H1 (cell line): ENCODE measurements at regions not wholly inside any gene's neighbourhood (a gene's known extent, or its start where the extent isn't known, plus 50 kb on each side); places are given as distances from the start of the nearest gene placed in this dataset.

Source experiments
- CTCF ChIA-PET: fragments of 300-600 bp; sonication (Branson Sonifier 250); formaldehyde crosslinking; loops from one replicate; lab custom pipeline; 2021; ENCODE audit not compliant: partially characterized antibody; lab: Charles Lee
- POLR2A ChIA-PET: fragments of 300-600 bp; sonication (Branson Sonifier 250); formaldehyde crosslinking; loops from one replicate; lab custom pipeline; 2021; ENCODE audit warnings: inconsistent platforms; ENCODE audit not compliant: partially characterized antibody; lab: Charles Lee
- DNase-seq, 2 experiments: peaks; one replicate each; pipeline versions ENCODE4 v3.0.0 to v3.0.0-alpha.2; 2010 to 2022; ENCODE audit warnings: low spot score in 2 of 2, low read depth in 1 of 2, mixed read lengths in 1 of 2
- FAIRE-seq: peaks from 2 replicates; lab custom pipeline; 2011; peaks lifted over from hg19 to GRCh38; lab: Jason Lieb, UNC
- H2AFZ ChIP-seq: 2 replicates; pipeline ENCODE4 v1.8.1; 2012; ENCODE audit warnings: low read length, inconsistent platforms
- H2AK5ac ChIP-seq: 2 replicates; pipeline ENCODE4 v1.6.1; 2013; ENCODE audit warnings: low read depth, low read length
- H2BK120ac ChIP-seq: replicated peaks from 2 replicates; pipeline ENCODE3; 2013; ENCODE audit warnings: low read depth, low read length, inconsistent platforms
- H2BK12ac ChIP-seq: 2 replicates; pipeline ENCODE4 v1.6.1; 2013; ENCODE audit warnings: low read depth, low read length
- H2BK15ac ChIP-seq: 2 replicates; pipeline ENCODE4 v1.6.1; 2013; ENCODE audit warnings: low read length
- H2BK20ac ChIP-seq: 2 replicates; pipeline ENCODE4 v1.6.1; 2013; ENCODE audit warnings: low read length
- H2BK5ac ChIP-seq: 2 replicates; pipeline ENCODE4 v1.6.1; 2013; ENCODE audit warnings: low read depth, low read length
- H3K14ac ChIP-seq: 2 replicates; pipeline ENCODE4 v1.6.1; 2013; ENCODE audit warnings: inconsistent platforms; ENCODE audit not compliant: insufficient read length
- H3K18ac ChIP-seq: 2 replicates; pipeline ENCODE4 v1.6.1; 2013; ENCODE audit warnings: low read length; ENCODE audit errors: extremely low read depth
- H3K23ac ChIP-seq: 2 replicates; pipeline ENCODE4 v1.6.1; 2013; ENCODE audit warnings: inconsistent platforms; ENCODE audit not compliant: insufficient read length
- H3K23me2 ChIP-seq: 2 replicates; pipeline ENCODE4 v1.6.1; 2013; ENCODE audit warnings: low read depth, low read length
- H3K27ac ChIP-seq: 2 replicates; pipeline ENCODE4 v1.6.1; 2011; ENCODE audit warnings: low read depth, low read length, inconsistent platforms
- H3K27me3 ChIP-seq, 4 experiments: replicated peaks in 1 of 4; 1 replicate in 1 of 4; 2 replicates in 3 of 4; pipeline versions ENCODE4 v1.6.1 to v1.8.1; 2011 to 2013; ENCODE audit warnings: low read length in 3 of 4, mild to moderate bottlenecking in 3 of 4, inconsistent platforms in 2 of 4, mixed read lengths in 2 of 4, moderate library complexity in 1 of 4; ENCODE audit not compliant: control insufficient read depth in 3 of 4, insufficient read depth in 3 of 4; ENCODE audit errors: extremely low read depth in 1 of 4
- H3K36me3 ChIP-seq, 4 experiments: 2 replicates each; pipeline versions ENCODE4 v1.6.1 to v1.8.1; 2011 to 2013; ENCODE audit warnings: mild to moderate bottlenecking in 4 of 4, low read length in 3 of 4, moderate library complexity in 2 of 4, control low read depth in 1 of 4, inconsistent platforms in 1 of 4; ENCODE audit not compliant: insufficient read depth in 4 of 4, control insufficient read depth in 2 of 4
- H3K4ac ChIP-seq: replicated peaks from 2 replicates; pipeline ENCODE3; 2013; ENCODE audit warnings: low read length, low read depth, mixed read lengths, inconsistent platforms; ENCODE audit not compliant: insufficient read length
- H3K4me1 ChIP-seq, 4 experiments: replicated peaks in 1 of 4; 1 replicate in 1 of 4; 2 replicates in 3 of 4; pipeline versions ENCODE4 v1.6.1 to v1.8.1; 2011 to 2013; ENCODE audit warnings: low read length in 3 of 4, inconsistent platforms in 2 of 4, mixed read lengths in 1 of 4; ENCODE audit not compliant: insufficient read depth in 4 of 4, control insufficient read depth in 3 of 4
- H3K4me2 ChIP-seq, 2 experiments: 2 replicates each; pipeline versions ENCODE4 v1.6.1 to v1.8.1; 2011 to 2013; ENCODE audit warnings: low read depth in 2 of 2, low read length in 2 of 2, control low read depth in 1 of 2, inconsistent platforms in 1 of 2, mild to moderate bottlenecking in 1 of 2; ENCODE audit not compliant: insufficient read depth in 1 of 2
- H3K4me3 ChIP-seq, 4 experiments: fragments of 200-600, 300-600 bp in 1 of 4; sonication (generic), shearing (Covaris generic), sonication (Bioruptor Twin) in 1 of 4; 2 replicates each; pipeline versions ENCODE4 v1.5.1 to v1.8.1; 2011 to 2016; ENCODE audit warnings: low read length in 4 of 4, low read depth in 3 of 4, control low read depth in 2 of 4, inconsistent platforms in 2 of 4, mild to moderate bottlenecking in 2 of 4, mixed read lengths in 1 of 4, moderate library complexity in 1 of 4; ENCODE audit not compliant: insufficient read depth in 2 of 4; ENCODE audit errors: extremely low read depth in 1 of 4
- H3K56ac ChIP-seq: replicated peaks from 2 replicates; pipeline ENCODE3; 2013; ENCODE audit warnings: low read depth, mild to moderate bottlenecking, mixed read lengths, low read length, inconsistent platforms; ENCODE audit not compliant: insufficient read length
- H3K79me1 ChIP-seq: 2 replicates; pipeline ENCODE4 v1.6.1; 2013; ENCODE audit warnings: low read depth, low read length, control low read depth
- H3K79me2 ChIP-seq, 2 experiments: 2 replicates each; pipeline versions ENCODE4 v1.6.1 to v1.8.1; 2012 to 2013; ENCODE audit warnings: low read length in 2 of 2, mild to moderate bottlenecking in 2 of 2, inconsistent platforms in 1 of 2; ENCODE audit not compliant: insufficient read depth in 2 of 2, control insufficient read depth in 1 of 2
- H3K9ac ChIP-seq, 4 experiments: replicated peaks in 1 of 4; 1 replicate in 1 of 4; 2 replicates in 3 of 4; pipeline versions ENCODE4 v1.6.1 to v1.8.1; 2011 to 2013; ENCODE audit warnings: low read depth in 3 of 4, low read length in 3 of 4, control low read depth in 2 of 4, mild to moderate bottlenecking in 2 of 4, moderate library complexity in 2 of 4, inconsistent platforms in 1 of 4; ENCODE audit errors: extremely low read depth in 1 of 4
- H3K9me3 ChIP-seq, 2 experiments: 2 replicates each; pipeline versions ENCODE4 v1.6.1 to v1.8.1; 2012 to 2013; ENCODE audit warnings: mild to moderate bottlenecking in 2 of 2, moderate library complexity in 2 of 2, control low read depth in 1 of 2, inconsistent platforms in 1 of 2, low read depth in 1 of 2, low read length in 1 of 2, mixed read lengths in 1 of 2; ENCODE audit not compliant: insufficient read depth in 2 of 2
- H4K20me1 ChIP-seq, 2 experiments: replicated peaks in 1 of 2; 2 replicates each; pipeline versions ENCODE3 to v1.8.1; 2011 to 2013; ENCODE audit warnings: inconsistent platforms in 2 of 2, low read length in 2 of 2, mild to moderate bottlenecking in 1 of 2; ENCODE audit not compliant: insufficient read depth in 2 of 2, control insufficient read depth in 1 of 2
- H4K5ac ChIP-seq: 2 replicates; pipeline ENCODE4 v1.6.1; 2013; ENCODE audit warnings: low read length, low read depth, mixed read lengths, inconsistent platforms; ENCODE audit not compliant: insufficient read length
- H4K8ac ChIP-seq: 2 replicates; pipeline ENCODE4 v1.8.0; 2013; ENCODE audit warnings: mild to moderate bottlenecking, moderate library complexity, low read length, inconsistent platforms; ENCODE audit not compliant: insufficient read depth; ENCODE audit errors: extremely low read depth
- H4K91ac ChIP-seq: replicated peaks from 2 replicates; pipeline ENCODE3; 2013; ENCODE audit warnings: low read length, mixed read lengths, inconsistent platforms; ENCODE audit not compliant: insufficient read length
- EZH2 ChIP-seq: fragments of 200-600 bp; sonication (generic); IDR thresholded peaks from 2 replicates; pipeline ENCODE4 v1.7.1; 2012; ENCODE audit warnings: low read depth, mild to moderate bottlenecking, moderate library complexity, low read length, inconsistent platforms; ENCODE audit not compliant: severe bottlenecking
- RAD21 ChIP-seq, 2 experiments: IDR thresholded peaks in 1 of 2; conservative IDR thresholded peaks in 1 of 2; 2 replicates each; pipeline ENCODE4 v1.6.1; 2011; ENCODE audit warnings: low read depth in 2 of 2, low read length in 2 of 2, improper control_type of control experiment in 1 of 2, inconsistent platforms in 1 of 2, mild to moderate bottlenecking in 1 of 2, moderate library complexity in 1 of 2
- SUZ12 ChIP-seq: fragments of 200-600 bp; sonication (generic); IDR thresholded peaks from 2 replicates; pipeline ENCODE4 v1.6.1; 2012; ENCODE audit warnings: mild to moderate bottlenecking, inconsistent platforms, low read length, moderate library complexity, mixed read lengths
- TAF7 ChIP-seq: optimal IDR thresholded peaks from 2 replicates; pipeline ENCODE3; 2011; ENCODE audit warnings: low read depth, mild to moderate bottlenecking, inconsistent platforms, low read length, moderate library complexity, borderline replicate concordance
- WGBS, 2 experiments: shearing (Covaris generic) in 1 of 2; methylation state at CpG; one replicate each; pipeline versions ENCODE4 v1.1.6 to v1.1.7; 2013 to 2015; ENCODE audit warnings: low lambda C conversion rate in 2 of 2, mixed read lengths in 2 of 2, inconsistent platforms in 1 of 2, low coverage in 1 of 2, missing lambda C conversion rate in 1 of 2; ENCODE audit not compliant: insufficient replicate concordance in 2 of 2, insufficient coverage in 1 of 2, insufficient read length in 1 of 2; ENCODE audit errors: extremely low coverage in 1 of 2, missing lambda C conversion rate in 1 of 2; 5-methylcytosine and 5-hydroxymethylcytosine counted together
- TF ChIP-seq, protein P1 (sequence below): IDR thresholded peaks from 2 replicates; pipeline ENCODE4 v1.6.1; 2011; ENCODE audit warnings: low read length, improper control_type of control experiment

DNA sequence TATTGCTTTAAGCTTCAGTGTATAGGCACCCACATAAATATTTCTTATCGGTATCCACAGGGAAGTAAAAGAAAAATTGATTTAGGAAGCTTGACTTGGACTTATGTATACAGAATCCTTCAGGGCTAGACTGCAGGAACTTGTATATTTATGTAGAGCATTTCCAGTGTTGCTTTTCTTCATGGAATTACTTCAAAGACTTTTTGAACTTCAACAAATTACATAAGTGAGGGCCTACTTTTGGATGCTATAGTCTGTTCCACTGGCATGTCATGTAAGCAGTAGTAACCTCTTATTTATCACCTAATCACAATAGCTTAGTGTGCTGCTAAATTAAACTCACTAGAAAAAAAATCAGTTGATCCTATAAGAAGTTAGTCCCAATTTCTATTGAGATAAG is 557.9 kb upstream of the SLITRK6 start:
- H3K4me1 ChIP-seq = peaks cover 0 to under 1% (median 0%) of the 10 kb centered on the region in 4 experiments; a peak in 1 of 7 replicates
- H2BK15ac ChIP-seq = no peak overlapping the region
- H2AK5ac ChIP-seq = no peak overlapping the region
- no peaks in the 10 kb centered on the region for H3K27me3 ChIP-seq
- H3K23ac ChIP-seq = no peak overlapping the region
- no peaks in the 10 kb centered on the region for H3K79me1 ChIP-seq
- no peaks in the 10 kb centered on the region for H3K79me2 ChIP-seq
- H2BK20ac ChIP-seq = no peak overlapping the region
- no peak overlapping the region for H3K4ac ChIP-seq
- H3K14ac ChIP-seq = no peak overlapping the region
- no peak overlapping the region for H3K4me3 ChIP-seq
- no peak overlapping the region for H3K9ac ChIP-seq
- CTCF ChIA-PET = no interaction called here
- no peak overlapping the region; the same call in 1 of the 2 replicates for H2BK5ac ChIP-seq
- no peaks in the 10 kb centered on the region for H3K23me2 ChIP-seq
- no peaks in the 10 kb centered on the region for H3K36me3 ChIP-seq
- H4K91ac ChIP-seq = no peak overlapping the region
- H2BK12ac ChIP-seq = no peak overlapping the region
- no peaks in the 10 kb centered on the region for H4K20me1 ChIP-seq
- 100% methylated on average over 1 of the region's 1 CpG; no CpG with 5 or more reads in 1 of the 2 experiments for WGBS, 2 experiments
- no peak overlapping the region for H3K4me2 ChIP-seq
- POLR2A ChIA-PET = no interaction called here
- no peak overlapping the region for H2BK120ac ChIP-seq
- H4K5ac ChIP-seq = no peak overlapping the region
- TF ChIP-seq, protein P1, sequence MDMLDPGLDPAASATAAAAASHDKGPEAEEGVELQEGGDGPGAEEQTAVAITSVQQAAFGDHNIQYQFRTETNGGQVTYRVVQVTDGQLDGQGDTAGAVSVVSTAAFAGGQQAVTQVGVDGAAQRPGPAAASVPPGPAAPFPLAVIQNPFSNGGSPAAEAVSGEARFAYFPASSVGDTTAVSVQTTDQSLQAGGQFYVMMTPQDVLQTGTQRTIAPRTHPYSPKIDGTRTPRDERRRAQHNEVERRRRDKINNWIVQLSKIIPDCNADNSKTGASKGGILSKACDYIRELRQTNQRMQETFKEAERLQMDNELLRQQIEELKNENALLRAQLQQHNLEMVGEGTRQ = no peak
- TF ChIP-seq EZH2 (no peak), SUZ12 (no peak), TAF7 (no peak), RAD21 (IDR thresholded peaks at IDR 0.05 in 1 of 2, conservative IDR thresholded peaks at IDR 0.05 in 1 of 2; ENCODE audit: low read depth in 2 of 2, low read length in 2 of 2) (no peak)
- TF ChIP-seq, all 59 proteins: peak for 0
- Histone ChIP-seq H2AFZ (no peak overlapping the region), H3K18ac (no peak overlapping the region), H3K27ac (no peak overlapping the region), H3K56ac (no peak overlapping the region), H4K8ac (no peak overlapping the region), H3K9me3 (0 out of 4 replicates have a peak, but pooled peaks cover 0 to 2% of the 10 kb centered on the region in 2 experiments)
- FAIRE-seq (no peak), DNase-seq (no peak)
